ENCODE measurements at regions not wholly inside any gene's neighbourhood (a gene's known extent, or its start where the extent isn't known, plus 50 kb on each side); places are given as distances from the start of the nearest gene placed in this dataset.

DNA sequence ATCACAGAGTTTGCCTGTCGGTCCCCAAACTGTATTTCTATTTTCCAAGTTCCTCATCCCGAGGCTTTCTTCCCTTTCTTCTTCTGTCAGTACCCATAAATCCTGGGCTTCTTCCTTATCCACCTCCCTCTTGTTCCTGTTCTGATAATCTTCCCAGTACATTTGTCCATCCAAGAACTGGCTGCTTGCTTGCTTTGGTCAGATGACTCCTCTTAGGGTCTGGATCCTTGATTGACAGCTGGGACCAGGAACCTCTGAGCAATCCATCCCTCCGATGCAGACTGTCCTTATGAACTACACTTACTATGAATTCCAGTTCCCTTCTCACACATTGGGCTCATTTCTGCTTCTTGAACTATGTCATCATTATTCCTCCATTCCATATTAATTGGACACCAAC is 275.3 kb upstream of the CITED2 start:
- no peaks in the 10 kb centered on the region for H3K27me3 Mint-ChIP-seq (ENCODE audit: insufficient read depth)
- H3K27ac Mint-ChIP-seq = no peak overlapping the region
- peaks cover 8% of the 10 kb centered on the region; the same call in 1 of the 2 replicates for H3K36me3 Mint-ChIP-seq (ENCODE audit: low read depth)
- TF ChIP-seq CTCF (IDR thresholded peaks at IDR 0.05) = no peak
- no peak for DNase-seq
- peaks cover 4% of the 10 kb centered on the region; the same call in 1 of the 2 replicates for H3K9me3 Mint-ChIP-seq
- H3K4me3 Mint-ChIP-seq = no peak overlapping the region
- peaks cover 4% of the 10 kb centered on the region for H3K4me1 Mint-ChIP-seq (ENCODE audit: low read depth)

DNA sequence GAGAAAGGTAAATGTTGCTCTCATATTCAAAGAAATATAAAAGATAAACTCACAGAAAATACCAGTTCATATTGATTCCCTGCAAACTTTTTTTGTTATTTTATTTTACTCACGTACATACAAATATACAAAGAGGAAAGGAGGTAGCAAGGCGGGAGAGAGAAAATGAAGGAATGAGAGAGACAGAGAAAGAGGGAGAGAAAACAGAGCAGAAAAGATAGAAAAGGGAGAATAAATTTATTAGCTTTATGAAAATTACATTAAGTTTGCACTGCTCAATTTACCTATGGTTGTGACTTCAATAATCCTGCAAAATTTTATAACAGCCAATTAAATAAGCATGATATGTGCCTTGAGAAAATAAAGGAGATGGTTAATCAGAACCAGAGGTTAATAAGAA is 274.7 kb upstream of the CITED2 start:
- H3K4me3 Mint-ChIP-seq = no peak overlapping the region
- DNase-seq = no peak
- H3K27me3 Mint-ChIP-seq (ENCODE audit: insufficient read depth) = no peaks in the 10 kb centered on the region
- H3K36me3 Mint-ChIP-seq (ENCODE audit: low read depth) = peaks cover 8% of the 10 kb centered on the region; the same call in 1 of the 2 replicates
- no peak overlapping the region for H3K27ac Mint-ChIP-seq
- peaks cover 10% of the 10 kb centered on the region for H3K4me1 Mint-ChIP-seq (ENCODE audit: low read depth)
- TF ChIP-seq CTCF (IDR thresholded peaks at IDR 0.05) = no peak
- peaks cover 4% of the 10 kb centered on the region; the same call in 1 of the 2 replicates for H3K9me3 Mint-ChIP-seq

DNA sequence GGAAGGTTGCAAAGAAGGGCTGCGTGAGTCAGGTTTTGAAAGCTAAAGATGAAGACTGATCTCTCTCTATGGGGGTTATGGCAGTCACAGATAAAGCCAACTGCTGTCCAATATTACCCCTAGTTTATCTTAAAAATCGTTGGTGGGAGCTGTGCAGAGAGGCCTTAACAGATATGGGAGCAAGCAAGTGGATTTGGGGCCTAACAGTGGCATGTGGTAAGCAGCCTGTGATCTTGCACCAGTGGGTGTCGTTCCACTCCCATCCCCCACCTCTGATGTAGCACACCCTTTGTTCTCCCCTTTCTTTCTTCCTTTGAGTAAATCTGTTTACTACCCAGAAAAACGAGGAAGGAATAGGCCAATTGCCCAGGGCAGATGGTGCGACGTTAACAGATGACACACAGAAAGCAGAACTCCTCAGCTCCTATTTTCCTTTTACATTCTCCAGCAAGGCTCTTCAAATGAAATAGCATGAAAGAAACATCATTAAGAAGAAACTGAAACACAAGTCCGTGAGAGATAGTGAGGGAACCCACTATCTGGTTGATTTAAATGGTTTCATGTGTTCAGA is 274.1 kb upstream of the CITED2 start:
- Mint-ChIP-seq H3K4me3 (no peak overlapping the region), H3K36me3 (ENCODE audit: low read depth) (peaks cover 8% of the 10 kb centered on the region; the same call in 1 of the 2 replicates), H3K9me3 (peaks cover 4% of the 10 kb centered on the region; the same call in 1 of the 2 replicates), H3K4me1 (ENCODE audit: low read depth) (peaks cover 15% of the 10 kb centered on the region), H3K27ac (no peak overlapping the region), H3K27me3 (ENCODE audit: insufficient read depth) (no peaks in the 10 kb centered on the region)
- DNase-seq = no peak
- TF ChIP-seq CTCF (IDR thresholded peaks at IDR 0.05) = no peak

- H3K27ac Mint-ChIP-seq = no peak overlapping the region
- peaks cover 4% of the 10 kb centered on the region; the same call in 1 of the 2 replicates for H3K9me3 Mint-ChIP-seq
- no peaks in the 10 kb centered on the region for H3K27me3 Mint-ChIP-seq (ENCODE audit: insufficient read depth)
- DNase-seq = no peak
- peaks cover 15% of the 10 kb centered on the region for H3K4me1 Mint-ChIP-seq (ENCODE audit: low read depth)
- no peak for TF ChIP-seq CTCF (IDR thresholded peaks at IDR 0.05)
- H3K4me3 Mint-ChIP-seq = no peak overlapping the region
- H3K36me3 Mint-ChIP-seq (ENCODE audit: low read depth) = peaks cover 8% of the 10 kb centered on the region; the same call in 1 of the 2 replicates
These were observed 273.4 kb upstream of the CITED2 start for GRCh38 chr6:139647841-139648240.

DNA sequence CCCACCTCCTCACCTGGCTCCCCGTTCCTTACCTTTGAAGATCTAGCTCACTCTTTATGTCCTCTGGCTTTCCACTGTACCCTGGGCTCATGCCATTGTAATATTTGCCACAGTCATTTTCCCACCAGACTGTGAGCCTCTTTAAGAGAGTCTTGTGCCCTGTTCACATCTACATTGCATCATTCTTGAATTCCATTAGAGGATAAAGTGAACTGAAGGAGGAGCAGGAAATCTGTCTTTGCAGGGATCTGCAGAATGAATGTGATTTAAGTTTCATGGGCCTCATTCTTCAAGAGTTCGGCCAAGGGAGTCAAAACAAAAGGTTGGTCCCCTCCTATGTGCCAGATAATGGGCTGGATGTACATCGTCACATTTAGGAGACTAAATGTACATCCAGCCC is 272.6 kb upstream of the CITED2 start:
- no peak for TF ChIP-seq CTCF (IDR thresholded peaks at IDR 0.05)
- H3K27ac Mint-ChIP-seq = no peak overlapping the region
- no peak for DNase-seq
- H3K4me1 Mint-ChIP-seq (ENCODE audit: low read depth) = peaks cover 15% of the 10 kb centered on the region
- no peak overlapping the region for H3K4me3 Mint-ChIP-seq
- H3K27me3 Mint-ChIP-seq (ENCODE audit: insufficient read depth) = no peaks in the 10 kb centered on the region
- peaks cover 8% of the 10 kb centered on the region; the same call in 1 of the 2 replicates for H3K36me3 Mint-ChIP-seq (ENCODE audit: low read depth)
- H3K9me3 Mint-ChIP-seq = peaks cover 4% of the 10 kb centered on the region; the same call in 1 of the 2 replicates

Data from HFFc6 (cell line).